IMR-90 (cell line): ENCODE measurements at regions not wholly inside any gene's neighbourhood (a gene's known extent, or its start where the extent isn't known, plus 50 kb on each side); places are given as distances from the start of the nearest gene placed in this dataset.

Source experiments
- ATAC-seq: fragments of 200-7000 bp; cut with Tn5 transposase; 2 replicates; pipeline ENCODE4 v1.9.1; 2020; ENCODE audit warnings: low read depth, mild to moderate bottlenecking, moderate library complexity
- BruUV-seq: library from RNA; stranded (reverse); fragments of 400-500 nt; replicated peaks from 2 replicates; lab custom pipeline; 2021; lab: Mats Ljungman, UMichigan
- CTCF ChIA-PET: fragments of 300-600 bp; formaldehyde crosslinking; extraction: SDS; loops from one replicate; lab custom pipeline; 2021; ENCODE audit warnings: antibody characterized with exemption; lab: Yijun Ruan, JAX
- POLR2A ChIA-PET: fragments of 300-600 bp; sonication (Branson Sonifier 250); formaldehyde crosslinking; loops from one replicate; lab custom pipeline; 2022; ENCODE audit warnings: antibody characterized with exemption; ENCODE audit not compliant: unreplicated experiment; lab: Charles Lee
- DNase-seq: peaks from one replicate; pipeline ENCODE4 v3.0.0; 2013
- H2AFZ ChIP-seq: replicated peaks from 2 replicates; pipeline ENCODE3; 2013; ENCODE audit warnings: low read length, mild to moderate bottlenecking; ENCODE audit not compliant: poor library complexity
- H2AK5ac ChIP-seq: 2 replicates; pipeline ENCODE4 v1.6.1; 2013; ENCODE audit warnings: low read depth, low read length, inconsistent platforms
- H2AK9ac ChIP-seq: replicated peaks from 2 replicates; pipeline ENCODE3; 2013; ENCODE audit warnings: mild to moderate bottlenecking, low read depth, low read length, moderate library complexity; ENCODE audit not compliant: poor library complexity
- H2BK120ac ChIP-seq: 2 replicates; pipeline ENCODE4 v1.6.1; 2013; ENCODE audit warnings: low read depth, low read length, inconsistent platforms
- H2BK15ac ChIP-seq: 3 replicates; pipeline ENCODE4 v1.6.1; 2013; ENCODE audit warnings: low read depth, low read length, inconsistent platforms
- H2BK20ac ChIP-seq: 2 replicates; pipeline ENCODE4 v1.6.1; 2013; ENCODE audit warnings: low read depth, mild to moderate bottlenecking, inconsistent platforms, low read length, moderate library complexity
- H2BK5ac ChIP-seq: 2 replicates; pipeline ENCODE4 v1.6.1; 2013; ENCODE audit warnings: mild to moderate bottlenecking, low read depth, low read length, inconsistent platforms; ENCODE audit not compliant: poor library complexity, severe bottlenecking
- H3K14ac ChIP-seq: replicated peaks from 2 replicates; pipeline ENCODE4 v1.6.1; 2013; ENCODE audit warnings: low read depth, low read length, inconsistent platforms
- H3K18ac ChIP-seq: 2 replicates; pipeline ENCODE4 v1.6.1; 2013; ENCODE audit warnings: low read depth, low read length, control low read depth
- H3K23ac ChIP-seq: 2 replicates; pipeline ENCODE4 v1.6.1; 2013; ENCODE audit warnings: low read depth, low read length, inconsistent platforms
- H3K27ac ChIP-seq: 2 replicates; pipeline ENCODE4 v1.5.1; 2013; ENCODE audit warnings: mild to moderate bottlenecking, control low read depth, low read length; ENCODE audit not compliant: insufficient read depth
- H3K27me3 ChIP-seq: 2 replicates; pipeline ENCODE4 v1.6.1; 2013; ENCODE audit warnings: low read length; ENCODE audit not compliant: control insufficient read depth, insufficient read depth
- H3K36me3 ChIP-seq: 2 replicates; pipeline ENCODE4 v1.6.1; 2013; ENCODE audit warnings: low read length, mixed read lengths; ENCODE audit not compliant: control insufficient read depth, insufficient read depth
- H3K4ac ChIP-seq: 2 replicates; pipeline ENCODE4 v1.6.1; 2013; ENCODE audit warnings: low read depth, low read length, inconsistent platforms
- H3K4me1 ChIP-seq: 2 replicates; pipeline ENCODE4 v1.6.1; 2013; ENCODE audit warnings: low read length, mixed read lengths; ENCODE audit not compliant: control insufficient read depth, insufficient read depth
- H3K4me2 ChIP-seq: 2 replicates; pipeline ENCODE4 v1.6.1; 2013; ENCODE audit warnings: low read depth, mild to moderate bottlenecking, control low read depth, low read length, moderate library complexity
- H3K4me3 ChIP-seq: 2 replicates; pipeline ENCODE4 v1.5.1; 2013; ENCODE audit warnings: low read depth, mild to moderate bottlenecking, control low read depth, low read length, moderate library complexity; ENCODE audit not compliant: insufficient read depth
- H3K56ac ChIP-seq: 2 replicates; pipeline ENCODE4 v1.6.1; 2013; ENCODE audit warnings: low read length, inconsistent platforms; ENCODE audit not compliant: insufficient read depth; ENCODE audit errors: extremely low read depth
- H3K79me1 ChIP-seq, 2 experiments: 2 replicates each; pipeline ENCODE4 v1.6.1; 2013; ENCODE audit warnings: low read length in 2 of 2, inconsistent platforms in 1 of 2, low read depth in 1 of 2
- H3K9ac ChIP-seq: 2 replicates; pipeline ENCODE4 v1.6.1; 2013; ENCODE audit warnings: low read depth, low read length, control low read depth
- H3K9me1 ChIP-seq: 2 replicates; pipeline ENCODE4 v1.6.1; 2013; ENCODE audit warnings: low read length, inconsistent platforms; ENCODE audit not compliant: insufficient read depth
- H3K9me3 ChIP-seq: 2 replicates; pipeline ENCODE4 v1.6.1; 2013; ENCODE audit warnings: low read length; ENCODE audit not compliant: control insufficient read depth, insufficient read depth
- H4K20me1 ChIP-seq: 2 replicates; pipeline ENCODE4 v1.6.1; 2013; ENCODE audit warnings: low read length, inconsistent platforms; ENCODE audit not compliant: insufficient read depth
- H4K5ac ChIP-seq: 2 replicates; pipeline ENCODE4 v1.6.1; 2013; ENCODE audit warnings: mild to moderate bottlenecking, low read depth, low read length, control low read depth
- H4K8ac ChIP-seq, 2 experiments: 2 replicates each; pipeline ENCODE4 v1.6.1; 2013; ENCODE audit warnings: low read depth in 2 of 2, low read length in 2 of 2, control low read depth in 1 of 2, inconsistent platforms in 1 of 2
- H4K91ac ChIP-seq: 2 replicates; pipeline ENCODE4 v1.6.1; 2013; ENCODE audit warnings: low read depth, low read length, inconsistent platforms; ENCODE audit not compliant: insufficient read depth
- CEBPB ChIP-seq: IDR thresholded peaks from 2 replicates; pipeline ENCODE4 v1.6.1; 2012; ENCODE audit warnings: low read depth, low read length, improper control_type of control experiment
- CHD1 ChIP-seq: IDR thresholded peaks from 2 replicates; pipeline ENCODE4 v1.6.1; 2012; ENCODE audit warnings: low read depth, low read length, improper control_type of control experiment
- CTCF ChIP-seq: conservative IDR thresholded peaks from 2 replicates; pipeline ENCODE4 v1.5.1; 2012; ENCODE audit warnings: mild to moderate bottlenecking, low read depth, low read length, improper control_type of control experiment
- FOS ChIP-seq: fragments of 150-350 bp; IDR thresholded peaks from 2 replicates; pipeline ENCODE4 v1.6.1; 2016; ENCODE audit warnings: low read depth, low read length
- MAFK ChIP-seq: IDR thresholded peaks from 2 replicates; pipeline ENCODE4 v1.6.1; 2012; ENCODE audit warnings: low read depth, low read length, improper control_type of control experiment
- NFE2L2 ChIP-seq: fragments of 150-350 bp; IDR thresholded peaks from 2 replicates; pipeline ENCODE4 v1.6.1; 2016; ENCODE audit warnings: low read depth, mild to moderate bottlenecking, low read length
- RAD21 ChIP-seq: IDR thresholded peaks from 2 replicates; pipeline ENCODE4 v1.6.1; 2012; ENCODE audit warnings: low read length, improper control_type of control experiment
- RCOR1 ChIP-seq: IDR thresholded peaks from 2 replicates; pipeline ENCODE4 v1.6.1; 2012; ENCODE audit warnings: mild to moderate bottlenecking, low read length, improper control_type of control experiment; ENCODE audit not compliant: insufficient replicate concordance
- RFX5 ChIP-seq: IDR thresholded peaks from 2 replicates; pipeline ENCODE4 v1.8.0; 2012; ENCODE audit warnings: low read depth, mild to moderate bottlenecking, low read length, moderate library complexity
- WGBS, 2 experiments: methylation state at CpG; one replicate each; pipeline versions ENCODE4 v1.1.5 to v1.1.7; 2013; ENCODE audit warnings: missing lambda C conversion rate in 2 of 2; ENCODE audit not compliant: insufficient read length in 1 of 2; ENCODE audit errors: extremely low coverage in 2 of 2; 5-methylcytosine and 5-hydroxymethylcytosine counted together
- dilution Hi-C: fragments of 300-500 bp; cut with HindIII; formaldehyde crosslinking; loops from one replicate; pipeline ENCODE4 v1.14.3; 2018; ENCODE audit warnings: low sequenced_read_pairs; ENCODE audit not compliant: unreplicated experiment
- in situ Hi-C: fragments of 300-500 bp; cut with MboI; formaldehyde crosslinking; loops from 3 replicates; pipeline ENCODE4 v1.14.3; 2019; ENCODE audit warnings: low sequenced_read_pairs, inconsistent platforms, mixed read lengths
- intact Hi-C: fragments of 100-400 bp; cut with micrococcal nuclease; formaldehyde crosslinking; loops from 2 replicates; pipeline ENCODE4 v1.10.0; 2022
- TF ChIP-seq, protein P1 (sequence below): fragments of 150-350 bp; IDR thresholded peaks from 2 replicates; pipeline ENCODE4 v1.6.1; 2016; ENCODE audit warnings: low read depth, mild to moderate bottlenecking, low read length, moderate library complexity, borderline replicate concordance

GRCh38 chr11:15558513-15559181, 443.9 kb downstream of the INSC start:
- H2BK5ac ChIP-seq = no peak overlapping the region
- peaks cover 2% of the 10 kb centered on the region; the same call in 1 of the 2 replicates for H3K27me3 ChIP-seq
- CTCF ChIA-PET = no interaction called here
- no peak overlapping the region for H3K4ac ChIP-seq
- in situ Hi-C loops (no loop called here), intact Hi-C loops (no loop called here), dilution Hi-C loops (no loop called here)
- POLR2A ChIA-PET = interaction anchor here (0.6 kb wide), 1 partner anchor 10 kb away, joined by 4 read pairs; no protein-coding TSS in a partner anchor
- no peak overlapping the region for H2AFZ ChIP-seq
- H3K9me1 ChIP-seq = no peaks in the 10 kb centered on the region
- no peaks in the 10 kb centered on the region for H3K79me1 ChIP-seq
- no peak overlapping the region for H2BK15ac ChIP-seq
- ATAC-seq (no peak), DNase-seq (no peak)
- no peaks in the 10 kb centered on the region for H4K20me1 ChIP-seq
- no peak overlapping the region for H3K4me3 ChIP-seq
- no peak overlapping the region for H3K56ac ChIP-seq
- H2AK5ac ChIP-seq = no peak overlapping the region
- H3K18ac ChIP-seq = no peak overlapping the region
- no peak overlapping the region for H2BK120ac ChIP-seq
- H4K91ac ChIP-seq = no peak overlapping the region
- no peak overlapping the region for H3K23ac ChIP-seq
- no peak overlapping the region for H3K9ac ChIP-seq
- no peak overlapping the region for H4K8ac ChIP-seq
- no peaks in the 10 kb centered on the region for H3K4me1 ChIP-seq
- TF ChIP-seq CTCF (no peak), CEBPB (no peak), CHD1 (no peak), RFX5 (no peak), MAFK (no peak), RCOR1 (no peak), NFE2L2 (no peak), FOS (no peak), RAD21 (no peak)
- TF ChIP-seq, protein P1, sequence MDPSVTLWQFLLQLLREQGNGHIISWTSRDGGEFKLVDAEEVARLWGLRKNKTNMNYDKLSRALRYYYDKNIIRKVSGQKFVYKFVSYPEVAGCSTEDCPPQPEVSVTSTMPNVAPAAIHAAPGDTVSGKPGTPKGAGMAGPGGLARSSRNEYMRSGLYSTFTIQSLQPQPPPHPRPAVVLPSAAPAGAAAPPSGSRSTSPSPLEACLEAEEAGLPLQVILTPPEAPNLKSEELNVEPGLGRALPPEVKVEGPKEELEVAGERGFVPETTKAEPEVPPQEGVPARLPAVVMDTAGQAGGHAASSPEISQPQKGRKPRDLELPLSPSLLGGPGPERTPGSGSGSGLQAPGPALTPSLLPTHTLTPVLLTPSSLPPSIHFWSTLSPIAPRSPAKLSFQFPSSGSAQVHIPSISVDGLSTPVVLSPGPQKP = no peak
- H3K9me3 ChIP-seq = no peaks in the 10 kb centered on the region
- no TSS peak for BruUV-seq
- no peak overlapping the region for H3K4me2 ChIP-seq
- H3K14ac ChIP-seq = no peak overlapping the region
- H2AK9ac ChIP-seq = no peak overlapping the region
- no CpG with 5 or more reads among the region's 2 CpGs for WGBS, 2 experiments
- no peak overlapping the region for H4K5ac ChIP-seq
- H3K36me3 ChIP-seq = no peaks in the 10 kb centered on the region
- H3K27ac ChIP-seq = no peak overlapping the region
- no peak overlapping the region for H2BK20ac ChIP-seq
